ENCODE measurements at regions not wholly inside any gene's neighbourhood (a gene's known extent, or its start where the extent isn't known, plus 50 kb on each side); places are given as distances from the start of the nearest gene placed in this dataset.
"Not testable (repeated sequence)": the region's sequence is repeated elsewhere in the genome, so short reads cannot be mapped to it uniquely, and the experiment has no call there.

GRCh38 chr15:62270216-62270921 lies 105.3 kb upstream of the C2CD4B start:
- DNase-seq (ENCODE audit: low spot score), result no peak

- no peak for DNase-seq (ENCODE audit: low spot score)
Observed at GRCh38 chr15:62272290-62272689, 107.2 kb upstream of the C2CD4B start.

GRCh38 chr15:62275831-62276230 lies 110.7 kb upstream of the C2CD4B start:
- DNase-seq (ENCODE audit: low spot score), result no peak

GRCh38 chr15:62277816-62278394 lies 112.8 kb upstream of the C2CD4B start:
- DNase-seq (ENCODE audit: low spot score), result no peak

GRCh38 chr15:62278534-62278933 lies 113.4 kb upstream of the C2CD4B start:
- no peak for DNase-seq (ENCODE audit: low spot score)

GRCh38 chr15:62279041-62279440 lies 114.0 kb upstream of the C2CD4B start:
- DNase-seq (ENCODE audit: low spot score), result no peak

GRCh38 chr15:62280625-62281024 lies 115.5 kb upstream of the C2CD4B start:
- DNase-seq (ENCODE audit: low spot score), result no peak

GRCh38 chr15:62281801-62282200 lies 116.7 kb upstream of the C2CD4B start:
- not testable (repeated sequence) for DNase-seq (ENCODE audit: low spot score)

GRCh38 chr15:62287066-62287857 lies 122.2 kb upstream of the C2CD4B start:
- no peak for DNase-seq (ENCODE audit: low spot score)

- DNase-seq (ENCODE audit: low spot score), result no peak
Observed at GRCh38 chr15:62288361-62289017, 123.4 kb upstream of the C2CD4B start.

GRCh38 chr15:62291262-62291661 lies 126.2 kb upstream of the C2CD4B start:
- no peak for DNase-seq (ENCODE audit: low spot score)

GRCh38 chr15:62296756-62297507 lies 131.8 kb upstream of the C2CD4B start:
- no peak for DNase-seq (ENCODE audit: low spot score)

GRCh38 chr15:62297522-62297921 lies 132.4 kb upstream of the C2CD4B start:
- no peak for DNase-seq (ENCODE audit: low spot score)

- DNase-seq (ENCODE audit: low spot score), result no peak
Observed at GRCh38 chr15:62297933-62298332, 132.8 kb upstream of the C2CD4B start.

- DNase-seq (ENCODE audit: low spot score), result no peak
Observed at GRCh38 chr15:62298811-62299210, 133.7 kb upstream of the C2CD4B start.

GRCh38 chr15:62299541-62299940 lies 134.5 kb upstream of the C2CD4B start:
- DNase-seq (ENCODE audit: low spot score), result no peak

- no peak for DNase-seq (ENCODE audit: low spot score)
Observed at GRCh38 chr15:62301993-62302675, 137.0 kb upstream of the C2CD4B start.

- DNase-seq (ENCODE audit: low spot score), result peak; percentile 62
Observed at GRCh38 chr15:62306851-62307504, 141.9 kb upstream of the C2CD4B start.

GRCh38 chr15:62307551-62307950 lies 142.5 kb upstream of the C2CD4B start:
- DNase-seq (ENCODE audit: low spot score), result peak; percentile 51

GRCh38 chr15:62316413-62317060 lies 151.5 kb upstream of the C2CD4B start:
- no peak for DNase-seq (ENCODE audit: low spot score)

All from COLO829 (cell line).